ENCODE measurements at regions not wholly inside any gene's neighbourhood (a gene's known extent, or its start where the extent isn't known, plus 50 kb on each side); places are given as distances from the start of the nearest gene placed in this dataset.

DNA sequence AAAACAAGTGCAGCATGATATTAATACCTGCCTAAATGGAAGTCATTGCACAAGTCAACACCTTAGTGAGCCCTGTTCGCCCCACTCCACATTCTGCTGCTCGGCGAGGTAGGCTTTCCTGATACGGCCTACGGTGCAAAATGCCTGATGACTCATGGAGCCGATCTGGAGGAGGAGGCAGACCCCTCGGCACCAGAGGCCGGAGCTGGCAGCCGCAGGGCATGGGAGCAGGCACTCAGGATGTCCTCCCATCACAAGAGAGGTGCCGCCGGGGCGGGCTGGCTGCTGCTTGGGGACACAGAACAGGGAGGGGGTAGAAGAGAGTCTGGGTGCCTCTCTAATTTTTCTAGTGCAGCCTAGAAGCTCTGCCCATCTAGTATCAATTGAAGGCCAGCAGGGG lies 418.5 kb upstream of the MGMT start:
- Mint-ChIP-seq H3K27me3 (no peaks in the 10 kb centered on the region), H3K36me3 (ENCODE audit: low read depth) (no peaks in the 10 kb centered on the region), H3K27ac (no peak overlapping the region), H3K4me1 (no peaks in the 10 kb centered on the region), H3K4me3 (no peak overlapping the region), H3K9me3 (no peaks in the 10 kb centered on the region)
- ATAC-seq (ENCODE audit: low read depth) (no peak), DNase-seq (no peak)
- ChIA-PET CTCF (no interaction called here), POLR2A (no interaction called here)
- no peak for TF ChIP-seq CTCF (IDR thresholded peaks at IDR 0.05)
- intact Hi-C loops (cut with micrococcal nuclease): no loop called here

- no peak overlapping the region for H3K4me3 Mint-ChIP-seq
- H3K27ac Mint-ChIP-seq: no peak overlapping the region
- ChIA-PET POLR2A (no interaction called here), CTCF (no interaction called here)
- TF ChIP-seq CTCF (IDR thresholded peaks at IDR 0.05): no peak
- DNase-seq: no peak
- ATAC-seq (ENCODE audit: low read depth): no peak
- peaks cover 1% of the 10 kb centered on the region for H3K27me3 Mint-ChIP-seq
- H3K9me3 Mint-ChIP-seq: no peaks in the 10 kb centered on the region
- no peaks in the 10 kb centered on the region for H3K36me3 Mint-ChIP-seq (ENCODE audit: low read depth)
- no peaks in the 10 kb centered on the region for H3K4me1 Mint-ChIP-seq
- intact Hi-C loops (cut with micrococcal nuclease): no loop called here
These were observed 417.5 kb upstream of the MGMT start for GRCh38 chr10:129049501-129049900.

- ATAC-seq (ENCODE audit: low read depth) (no peak), DNase-seq (no peak)
- ChIA-PET CTCF (no interaction called here), POLR2A (no interaction called here)
- Mint-ChIP-seq H3K36me3 (ENCODE audit: low read depth) (no peaks in the 10 kb centered on the region), H3K27ac (no peak overlapping the region), H3K27me3 (peaks cover 1% of the 10 kb centered on the region), H3K4me1 (peaks cover 9% of the 10 kb centered on the region), H3K4me3 (no peak overlapping the region), H3K9me3 (no peaks in the 10 kb centered on the region)
- TF ChIP-seq CTCF (IDR thresholded peaks at IDR 0.05): no peak
- intact Hi-C loops (cut with micrococcal nuclease): no loop called here
These were observed 411.8 kb upstream of the MGMT start for GRCh38 chr10:129055225-129055624.

- no peak for TF ChIP-seq CTCF (IDR thresholded peaks at IDR 0.05)
- peaks cover 9% of the 10 kb centered on the region for H3K4me1 Mint-ChIP-seq
- intact Hi-C loops (cut with micrococcal nuclease): no loop called here
- no peak overlapping the region for H3K4me3 Mint-ChIP-seq
- ChIA-PET POLR2A (no interaction called here), CTCF (no interaction called here)
- H3K9me3 Mint-ChIP-seq: no peaks in the 10 kb centered on the region
- H3K27me3 Mint-ChIP-seq: peaks cover 1% of the 10 kb centered on the region
- H3K36me3 Mint-ChIP-seq (ENCODE audit: low read depth): no peaks in the 10 kb centered on the region
- H3K27ac Mint-ChIP-seq: no peak overlapping the region
- no peak for DNase-seq
- ATAC-seq (ENCODE audit: low read depth): no peak
These were observed 411.1 kb upstream of the MGMT start for GRCh38 chr10:129055986-129056385.

- no peak overlapping the region for H3K27ac Mint-ChIP-seq
- TF ChIP-seq CTCF (IDR thresholded peaks at IDR 0.05): no peak
- no peaks in the 10 kb centered on the region for H3K36me3 Mint-ChIP-seq (ENCODE audit: low read depth)
- ATAC-seq (ENCODE audit: low read depth) (no peak), DNase-seq (no peak)
- peaks cover 9% of the 10 kb centered on the region for H3K4me1 Mint-ChIP-seq
- ChIA-PET CTCF (no interaction called here), POLR2A (no interaction called here)
- intact Hi-C loops (cut with micrococcal nuclease): no loop called here
- no peak overlapping the region for H3K4me3 Mint-ChIP-seq
- peaks cover 1% of the 10 kb centered on the region for H3K27me3 Mint-ChIP-seq
- H3K9me3 Mint-ChIP-seq: no peaks in the 10 kb centered on the region
These were observed 410.0 kb upstream of the MGMT start for GRCh38 chr10:129056734-129057689.
